ENCODE measurements at regions not wholly inside any gene's neighbourhood (a gene's known extent, or its start where the extent isn't known, plus 50 kb on each side); places are given as distances from the start of the nearest gene placed in this dataset.
"Not testable (repeated sequence)": the region's sequence is repeated elsewhere in the genome, so short reads cannot be mapped to it uniquely, and the experiment has no call there.

DNA sequence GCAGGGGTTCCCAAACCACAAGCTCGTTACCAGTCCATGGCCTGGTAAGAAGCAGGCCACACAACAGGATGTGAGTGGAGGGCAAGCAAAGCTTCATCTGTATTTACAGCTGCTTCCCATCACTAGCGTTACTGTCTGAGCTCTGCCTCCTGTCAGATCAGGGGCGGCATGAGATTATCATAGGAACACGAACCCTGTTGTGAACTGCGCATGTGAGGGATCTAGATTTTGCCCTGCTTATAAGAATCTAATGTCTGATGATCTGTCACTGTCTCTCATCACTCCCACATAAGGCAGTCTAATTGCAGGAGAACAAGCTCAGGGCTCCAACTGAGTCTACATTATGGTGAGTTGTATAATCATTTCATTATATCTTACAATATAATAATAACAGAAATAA lies 677.4 kb upstream of the SLITRK6 start:
- no peak overlapping the region for H3K4me3 ChIP-seq (ENCODE audit: low read depth, low read length)
- no peak for DNase-seq (ENCODE audit: low read depth)
- TF ChIP-seq, protein P1, sequence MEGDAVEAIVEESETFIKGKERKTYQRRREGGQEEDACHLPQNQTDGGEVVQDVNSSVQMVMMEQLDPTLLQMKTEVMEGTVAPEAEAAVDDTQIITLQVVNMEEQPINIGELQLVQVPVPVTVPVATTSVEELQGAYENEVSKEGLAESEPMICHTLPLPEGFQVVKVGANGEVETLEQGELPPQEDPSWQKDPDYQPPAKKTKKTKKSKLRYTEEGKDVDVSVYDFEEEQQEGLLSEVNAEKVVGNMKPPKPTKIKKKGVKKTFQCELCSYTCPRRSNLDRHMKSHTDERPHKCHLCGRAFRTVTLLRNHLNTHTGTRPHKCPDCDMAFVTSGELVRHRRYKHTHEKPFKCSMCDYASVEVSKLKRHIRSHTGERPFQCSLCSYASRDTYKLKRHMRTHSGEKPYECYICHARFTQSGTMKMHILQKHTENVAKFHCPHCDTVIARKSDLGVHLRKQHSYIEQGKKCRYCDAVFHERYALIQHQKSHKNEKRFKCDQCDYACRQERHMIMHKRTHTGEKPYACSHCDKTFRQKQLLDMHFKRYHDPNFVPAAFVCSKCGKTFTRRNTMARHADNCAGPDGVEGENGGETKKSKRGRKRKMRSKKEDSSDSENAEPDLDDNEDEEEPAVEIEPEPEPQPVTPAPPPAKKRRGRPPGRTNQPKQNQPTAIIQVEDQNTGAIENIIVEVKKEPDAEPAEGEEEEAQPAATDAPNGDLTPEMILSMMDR (IDR thresholded peaks at IDR 0.05; ENCODE audit: insufficient read depth, low read depth, low read length): no peak

DNA sequence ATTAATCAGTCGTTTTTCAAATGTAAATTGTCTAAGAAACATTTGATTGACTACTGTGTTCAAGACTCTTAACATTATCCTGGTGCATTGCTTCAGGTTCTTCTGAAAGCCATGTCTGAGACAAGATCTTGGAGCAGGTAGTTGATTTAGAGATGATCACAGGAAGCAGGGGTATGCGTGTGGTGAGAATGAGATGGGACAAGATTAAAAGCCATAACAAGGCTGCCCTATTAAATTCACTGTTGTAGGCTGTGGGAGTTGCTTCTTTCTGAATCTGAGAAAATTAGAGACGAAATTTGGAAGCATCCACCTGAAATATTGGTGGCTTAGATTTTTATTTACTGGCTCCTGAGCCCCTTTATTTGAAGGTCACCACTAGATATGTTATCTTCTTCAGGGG lies 687.4 kb upstream of the SLITRK6 start:
- TF ChIP-seq, protein P1 (IDR thresholded peaks at IDR 0.05; ENCODE audit: insufficient read depth, low read depth, low read length): no peak
- no peak overlapping the region for H3K4me3 ChIP-seq (ENCODE audit: low read depth, low read length)
- DNase-seq (ENCODE audit: low read depth): no peak

DNA sequence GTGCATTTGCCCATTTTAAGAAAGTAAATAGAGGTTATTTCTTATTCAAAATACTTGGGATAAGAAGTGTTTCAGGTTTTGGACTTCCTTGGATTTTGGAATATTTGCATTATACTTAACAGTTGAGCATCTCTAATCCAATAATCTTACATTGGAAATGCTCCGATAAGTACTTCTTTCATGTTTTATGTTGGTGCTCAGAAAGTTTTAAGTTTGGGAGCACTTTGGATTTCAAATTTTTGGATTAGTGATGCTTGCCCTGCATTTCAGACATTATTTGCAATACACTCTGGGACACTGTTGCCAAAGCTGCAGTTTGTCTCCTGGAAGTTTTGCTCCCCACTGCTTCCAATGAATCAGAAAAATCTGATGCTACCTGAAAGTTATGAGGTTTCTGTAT lies 691.9 kb upstream of the SLITRK6 start:
- H3K4me3 ChIP-seq (ENCODE audit: low read depth, low read length): no peak overlapping the region
- DNase-seq (ENCODE audit: low read depth): no peak
- TF ChIP-seq, protein P1 (IDR thresholded peaks at IDR 0.05; ENCODE audit: insufficient read depth, low read depth, low read length): no peak

DNA sequence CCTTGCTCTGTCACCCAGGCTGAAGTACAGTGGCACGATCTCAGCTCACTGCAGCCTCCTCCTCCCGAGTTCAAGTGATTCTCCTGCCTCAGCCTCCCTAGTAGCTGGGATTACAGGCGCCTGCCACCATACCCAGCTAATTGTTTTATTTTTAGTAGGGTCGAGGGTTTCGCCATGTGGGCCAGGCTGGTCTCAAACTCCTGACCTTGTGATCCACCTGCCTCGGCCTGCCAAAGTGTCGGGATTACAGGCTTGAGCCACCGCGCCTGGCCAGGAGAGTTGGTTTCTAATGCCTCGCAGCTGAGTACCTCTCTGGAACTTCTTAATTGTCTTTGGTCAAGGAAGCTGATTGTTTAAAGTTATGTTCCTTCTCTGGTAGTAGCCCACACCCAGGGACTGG lies 702.7 kb upstream of the SLITRK6 start:
- H3K4me3 ChIP-seq (ENCODE audit: low read depth, low read length); DNase-seq (ENCODE audit: low read depth): not testable (repeated sequence)

DNA sequence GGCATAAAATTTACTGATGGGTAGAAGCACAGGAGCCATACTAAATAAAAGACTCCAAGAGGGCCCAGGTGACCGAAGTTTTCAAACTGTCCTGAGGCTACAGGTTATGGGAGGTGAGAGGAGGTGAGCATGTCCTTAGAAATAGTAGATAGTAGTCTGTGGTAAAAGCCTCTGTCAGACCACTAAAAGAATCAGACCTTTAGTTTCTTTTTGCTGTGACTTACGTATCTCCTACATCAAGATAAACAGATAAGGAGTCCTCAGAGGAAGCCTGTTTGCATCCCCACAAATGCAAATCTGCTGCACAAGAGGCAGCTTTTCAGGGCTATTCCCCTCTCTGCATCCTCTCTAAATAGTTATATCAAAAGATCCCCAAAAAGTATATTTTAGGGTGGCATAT lies 711.6 kb upstream of the SLITRK6 start:
- no peak overlapping the region for H3K4me3 ChIP-seq (ENCODE audit: low read depth, low read length)
- TF ChIP-seq, protein P1 (IDR thresholded peaks at IDR 0.05; ENCODE audit: insufficient read depth, low read depth, low read length): no peak
- DNase-seq (ENCODE audit: low read depth): no peak

DNA sequence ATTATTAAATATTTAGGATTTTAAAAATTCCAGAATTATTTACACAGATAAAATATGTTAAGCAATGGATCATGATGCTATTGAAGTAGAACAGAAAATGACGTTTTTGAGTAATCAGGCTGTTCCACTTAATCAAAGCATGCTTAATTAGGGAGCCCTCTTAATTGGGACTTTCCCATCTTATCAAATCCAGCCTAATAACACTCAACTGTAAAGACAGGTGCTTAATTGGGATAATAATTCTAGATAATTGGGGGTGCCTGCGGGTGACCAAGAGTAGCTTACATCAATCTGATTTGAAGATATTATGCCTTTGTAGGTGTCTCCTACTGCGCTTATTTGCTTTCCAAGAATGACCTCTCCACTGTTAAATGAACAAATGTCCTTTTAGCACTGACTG lies 742.2 kb upstream of the SLITRK6 start:
- TF ChIP-seq, protein P1 (IDR thresholded peaks at IDR 0.05; ENCODE audit: insufficient read depth, low read depth, low read length): no peak
- no peak overlapping the region for H3K4me3 ChIP-seq (ENCODE audit: low read depth, low read length)
- DNase-seq (ENCODE audit: low read depth): no peak

DNA sequence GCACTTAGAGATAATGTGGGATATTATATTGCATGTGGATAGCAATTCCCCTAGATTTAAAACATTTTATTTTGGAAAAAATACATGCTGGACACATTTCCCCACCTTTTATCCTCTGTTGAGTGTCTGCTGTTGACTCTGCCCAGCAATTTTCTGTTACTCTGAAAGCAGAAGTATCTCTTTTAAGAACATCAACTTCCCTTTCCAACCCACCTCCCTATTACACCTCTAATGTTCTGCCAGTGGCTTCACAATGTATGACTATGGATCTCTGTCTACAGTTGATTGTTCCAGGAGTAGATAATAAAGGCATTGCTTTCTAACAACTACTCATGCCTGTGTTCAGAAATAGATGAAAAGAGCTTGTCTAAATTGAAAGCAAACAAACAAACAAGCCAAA lies 754.8 kb upstream of the SLITRK6 start:
- H3K4me3 ChIP-seq (ENCODE audit: low read depth, low read length): no peak overlapping the region
- no peak for DNase-seq (ENCODE audit: low read depth)
- TF ChIP-seq, protein P1 (IDR thresholded peaks at IDR 0.05; ENCODE audit: insufficient read depth, low read depth, low read length): no peak
